AG04450 (cell line): ENCODE measurements at regions not wholly inside any gene's neighbourhood (a gene's known extent, or its start where the extent isn't known, plus 50 kb on each side); places are given as distances from the start of the nearest gene placed in this dataset.

Experiments used
- CTCF ChIA-PET: fragments of 300-600, 350-600 bp; formaldehyde crosslinking; extraction: SDS; loops from one replicate; lab custom pipeline; 2022; ENCODE audit warnings: antibody characterized with exemption, inconsistent platforms; lab: Charles Lee
- POLR2A ChIA-PET: fragments of 350-600 bp; formaldehyde crosslinking; extraction: SDS; loops from one replicate; lab custom pipeline; 2021; ENCODE audit warnings: antibody characterized with exemption, inconsistent platforms; lab: Yijun Ruan, JAX
- DNase-seq: peaks from one replicate; pipeline ENCODE4 v3.0.0-alpha.2; 2011; ENCODE audit warnings: low read depth, low spot score
- H3K27ac ChIP-seq: one replicate; pipeline ENCODE4 v1.5.1; 2012; ENCODE audit warnings: low read depth, low read length, control low read depth
- H3K27me3 ChIP-seq: one replicate; pipeline ENCODE4 v1.6.0; 2012; ENCODE audit warnings: low read length; ENCODE audit not compliant: control insufficient read depth, insufficient read depth
- H3K4me3 ChIP-seq: 2 replicates; pipeline ENCODE4 v1.5.1; 2011; ENCODE audit warnings: mild to moderate bottlenecking, low read depth, low read length, control low read depth
- H3K9me3 ChIP-seq: 2 replicates; pipeline ENCODE4 v1.5.1; 2012; ENCODE audit warnings: low read length; ENCODE audit not compliant: control insufficient read depth, insufficient read depth
- CTCF ChIP-seq: IDR thresholded peaks from 2 replicates; pipeline ENCODE4 v1.5.1; 2011; ENCODE audit warnings: low read depth, low read length, control low read depth, inconsistent platforms

GRCh38 chr11:15451713-15452112, 337.0 kb downstream of the INSC start:
- no peak for TF ChIP-seq CTCF
- Histone ChIP-seq H3K27ac (no peak overlapping the region), H3K9me3 (no peaks in the 10 kb centered on the region), H3K27me3 (no peaks in the 10 kb centered on the region), H3K4me3 (no peak overlapping the region)
- ChIA-PET POLR2A (no interaction called here), CTCF (no interaction called here)
- no peak for DNase-seq

DNA sequence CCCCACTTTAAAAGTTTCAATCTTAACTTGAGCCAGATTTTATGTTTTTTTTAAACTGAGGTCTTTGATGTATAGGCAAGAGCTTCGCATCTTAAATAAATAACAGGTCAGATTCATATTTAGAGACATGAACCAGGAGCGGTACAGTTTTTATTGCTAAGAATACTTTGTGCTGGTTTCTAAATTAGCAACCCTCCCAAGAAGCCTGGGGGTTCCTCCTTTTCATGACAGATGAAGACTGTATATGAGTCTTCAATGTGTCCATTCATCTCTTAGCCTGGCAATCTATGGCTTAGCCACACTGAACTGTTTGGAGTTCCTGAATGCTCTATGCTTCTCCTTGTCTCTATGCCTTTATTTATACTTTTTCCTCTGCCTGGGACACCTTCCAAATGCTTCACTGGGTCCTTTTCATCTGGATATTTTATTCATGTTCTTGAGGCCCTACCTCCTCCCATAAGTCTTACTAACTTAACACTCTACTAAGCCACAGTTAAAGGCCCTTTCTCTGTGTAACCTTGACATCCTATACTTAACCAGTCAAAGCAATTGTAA, 338.6 kb downstream of the INSC start:
- no peak for DNase-seq
- H3K9me3 ChIP-seq, result no peaks in the 10 kb centered on the region
- POLR2A ChIA-PET, result no interaction called here
- no peak for TF ChIP-seq CTCF
- H3K4me3 ChIP-seq, result no peak overlapping the region
- H3K27me3 ChIP-seq, result no peaks in the 10 kb centered on the region
- CTCF ChIA-PET, result no interaction called here
- no peak overlapping the region for H3K27ac ChIP-seq

DNA sequence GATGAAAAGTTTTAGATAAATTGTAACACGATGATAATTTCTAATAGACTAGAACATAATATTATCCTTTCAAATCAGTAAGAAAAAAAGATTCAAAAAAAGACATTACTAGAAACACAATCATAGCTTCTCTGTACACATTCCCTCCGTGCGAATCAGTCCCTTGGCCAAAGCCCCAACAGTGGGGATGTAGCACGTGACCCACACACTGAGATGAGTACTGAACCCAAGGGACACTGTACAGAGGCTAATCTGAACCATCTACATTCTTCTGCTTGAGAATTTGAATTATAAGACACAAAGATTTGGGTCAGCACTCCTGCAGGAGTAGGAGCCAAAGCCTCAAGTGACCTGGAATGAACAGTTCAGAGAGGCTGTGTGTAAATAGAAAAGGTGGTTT, 353.7 kb downstream of the INSC start:
- TF ChIP-seq CTCF, result no peak
- POLR2A ChIA-PET, result no interaction called here
- CTCF ChIA-PET, result no interaction called here
- H3K27ac ChIP-seq, result no peak overlapping the region
- H3K4me3 ChIP-seq, result no peak overlapping the region
- H3K27me3 ChIP-seq, result no peaks in the 10 kb centered on the region
- DNase-seq, result no peak
- no peaks in the 10 kb centered on the region for H3K9me3 ChIP-seq

GRCh38 chr11:15471048-15471894, 356.5 kb downstream of the INSC start:
- CTCF ChIA-PET, result no interaction called here
- Histone ChIP-seq H3K27me3 (no peaks in the 10 kb centered on the region), H3K4me3 (no peak overlapping the region), H3K27ac (no peak overlapping the region), H3K9me3 (no peaks in the 10 kb centered on the region)
- TF ChIP-seq CTCF, result no peak
- POLR2A ChIA-PET, result no interaction called here
- no peak for DNase-seq

- TF ChIP-seq CTCF, result no peak
- Histone ChIP-seq H3K27ac (no peak overlapping the region), H3K27me3 (no peaks in the 10 kb centered on the region), H3K9me3 (no peaks in the 10 kb centered on the region), H3K4me3 (no peak overlapping the region)
- DNase-seq, result no peak
- ChIA-PET CTCF (no interaction called here), POLR2A (no interaction called here)
Measured at GRCh38 chr11:15471895-15472799, 357.4 kb downstream of the INSC start.
